ENCODE measurements at regions not wholly inside any gene's neighbourhood (a gene's known extent, or its start where the extent isn't known, plus 50 kb on each side); places are given as distances from the start of the nearest gene placed in this dataset.

GRCh38 chr3:106826791-106827311 is 550.4 kb upstream of the CCDC54 start:
- DNase-seq (ENCODE audit: low spot score), result no peak
- H3K9me2 ChIP-seq (replicated peaks; ENCODE audit: insufficient read depth), result no peaks in the 10 kb centered on the region
- no peaks in the 10 kb centered on the region for H3K79me2 ChIP-seq
- no peaks in the 10 kb centered on the region for H4K20me1 ChIP-seq (ENCODE audit: insufficient read depth, poor library complexity, severe bottlenecking)
- no peaks in the 10 kb centered on the region for H3K36me3 ChIP-seq (replicated peaks; ENCODE audit: insufficient read depth, low read depth)
- H3K9me3 ChIP-seq (ENCODE audit: low read depth), result no peaks in the 10 kb centered on the region
- WGBS (ENCODE audit: low lambda C conversion rate, missing lambda C conversion rate), result 62% methylated on average over 4 of the region's 4 CpGs
- peak overlapping the region; percentile 5 for H3K27ac ChIP-seq
- H3K4me2 ChIP-seq, result no peak overlapping the region
- TF ChIP-seq EZH2phosphoT487 (IDR thresholded peaks at IDR 0.05; ENCODE audit: low read depth, severe bottlenecking, unreplicated experiment), result no peak
- no peak for TF ChIP-seq CTCF (IDR thresholded peaks at IDR 0.05; ENCODE audit: poor library complexity)
- no peak for TF ChIP-seq EZH2 (IDR thresholded peaks at IDR 0.05; ENCODE audit: borderline replicate concordance)
- no peaks in the 10 kb centered on the region for H3K27me3 ChIP-seq
- H2AFZ ChIP-seq, result peak overlapping the region; percentile 20
- H3K4me1 ChIP-seq (ENCODE audit: insufficient read depth), result peaks cover 18% of the 10 kb centered on the region
- no peak overlapping the region for H3K4me3 ChIP-seq

- Histone ChIP-seq H3K4me1 (ENCODE audit: insufficient read depth) (peaks cover 18% of the 10 kb centered on the region), H3K27me3 (no peaks in the 10 kb centered on the region), H3K27ac (peak overlapping the region; percentile 5), H4K20me1 (ENCODE audit: insufficient read depth, poor library complexity, severe bottlenecking) (no peaks in the 10 kb centered on the region), H3K4me3 (no peak overlapping the region), H3K4me2 (no peak overlapping the region), H3K79me2 (no peaks in the 10 kb centered on the region), H2AFZ (peak overlapping the region; percentile 20), H3K36me3 (replicated peaks; ENCODE audit: insufficient read depth, low read depth) (no peaks in the 10 kb centered on the region), H3K9me3 (ENCODE audit: low read depth) (peaks cover 2% of the 10 kb centered on the region), H3K9me2 (replicated peaks; ENCODE audit: insufficient read depth) (no peaks in the 10 kb centered on the region)
- WGBS (ENCODE audit: low lambda C conversion rate, missing lambda C conversion rate), result 42% methylated on average over 5 of the region's 5 CpGs
- TF ChIP-seq CTCF (IDR thresholded peaks at IDR 0.05; ENCODE audit: poor library complexity), result no peak
- no peak for TF ChIP-seq EZH2phosphoT487 (IDR thresholded peaks at IDR 0.05; ENCODE audit: low read depth, severe bottlenecking, unreplicated experiment)
- TF ChIP-seq EZH2 (IDR thresholded peaks at IDR 0.05; ENCODE audit: borderline replicate concordance), result no peak
- no peak for DNase-seq (ENCODE audit: low spot score)
These were observed 549.6 kb upstream of the CCDC54 start for GRCh38 chr3:106827515-106828213.

- H3K36me3 ChIP-seq (replicated peaks; ENCODE audit: insufficient read depth, low read depth), result no peaks in the 10 kb centered on the region
- H4K20me1 ChIP-seq (ENCODE audit: insufficient read depth, poor library complexity, severe bottlenecking), result no peaks in the 10 kb centered on the region
- no peak overlapping the region for H3K4me3 ChIP-seq
- TF ChIP-seq EZH2 (IDR thresholded peaks at IDR 0.05; ENCODE audit: borderline replicate concordance), result no peak
- TF ChIP-seq CTCF (IDR thresholded peaks at IDR 0.05; ENCODE audit: poor library complexity), result no peak
- TF ChIP-seq EZH2phosphoT487 (IDR thresholded peaks at IDR 0.05; ENCODE audit: low read depth, severe bottlenecking, unreplicated experiment), result no peak
- 61% methylated on average over 3 of the region's 3 CpGs for WGBS (ENCODE audit: low lambda C conversion rate, missing lambda C conversion rate)
- no peak overlapping the region for H2AFZ ChIP-seq
- no peak for DNase-seq (ENCODE audit: low spot score)
- H3K4me2 ChIP-seq, result no peak overlapping the region
- no peaks in the 10 kb centered on the region for H3K9me2 ChIP-seq (replicated peaks; ENCODE audit: insufficient read depth)
- no peaks in the 10 kb centered on the region for H3K79me2 ChIP-seq
- no peak overlapping the region for H3K27ac ChIP-seq
- peaks cover 18% of the 10 kb centered on the region for H3K4me1 ChIP-seq (ENCODE audit: insufficient read depth)
- H3K27me3 ChIP-seq, result no peaks in the 10 kb centered on the region
- H3K9me3 ChIP-seq (ENCODE audit: low read depth), result peaks cover 2% of the 10 kb centered on the region
These were observed 548.0 kb upstream of the CCDC54 start for GRCh38 chr3:106829206-106829605.
